ENCODE measurements at regions not wholly inside any gene's neighbourhood (a gene's known extent, or its start where the extent isn't known, plus 50 kb on each side); places are given as distances from the start of the nearest gene placed in this dataset.
"Not testable (repeated sequence)": the region's sequence is repeated elsewhere in the genome, so short reads cannot be mapped to it uniquely, and the experiment has no call there.

- DNase-seq (ENCODE audit: low read depth): no peak
These were observed 617.4 kb downstream of the SI start for GRCh38 chr3:164460851-164461250.

GRCh38 chr3:164459521-164460151 lies 618.7 kb downstream of the SI start:
- no peak for DNase-seq (ENCODE audit: low read depth)

GRCh38 chr3:164458986-164459385 lies 619.3 kb downstream of the SI start:
- no peak for DNase-seq (ENCODE audit: low read depth)

- no peak for DNase-seq (ENCODE audit: low read depth)
These were observed 624.6 kb downstream of the SI start for GRCh38 chr3:164453714-164454113.

- DNase-seq (ENCODE audit: low read depth): no peak
These were observed 625.6 kb downstream of the SI start for GRCh38 chr3:164452707-164453106.

- no peak for DNase-seq (ENCODE audit: low read depth)
These were observed 627.0 kb downstream of the SI start for GRCh38 chr3:164451072-164451910.

GRCh38 chr3:164450276-164450905 lies 627.9 kb downstream of the SI start:
- DNase-seq (ENCODE audit: low read depth): no peak

- no peak for DNase-seq (ENCODE audit: low read depth)
These were observed 659.1 kb downstream of the SI start for GRCh38 chr3:164419220-164419619.

- DNase-seq (ENCODE audit: low read depth): no peak
These were observed 659.9 kb downstream of the SI start for GRCh38 chr3:164418414-164418813.

- DNase-seq (ENCODE audit: low read depth): no peak
These were observed 660.3 kb downstream of the SI start for GRCh38 chr3:164417955-164418354.

GRCh38 chr3:164416491-164417222 lies 661.6 kb downstream of the SI start:
- DNase-seq (ENCODE audit: low read depth): no peak

GRCh38 chr3:164408326-164408725 lies 670.0 kb downstream of the SI start:
- no peak for DNase-seq (ENCODE audit: low read depth)

GRCh38 chr3:164407111-164407510 lies 671.2 kb downstream of the SI start:
- no peak for DNase-seq (ENCODE audit: low read depth)

GRCh38 chr3:164406281-164406680 lies 672.0 kb downstream of the SI start:
- DNase-seq (ENCODE audit: low read depth): no peak

GRCh38 chr3:164401923-164402322 lies 676.4 kb downstream of the SI start:
- no peak for DNase-seq (ENCODE audit: low read depth)

- DNase-seq (ENCODE audit: low read depth): not testable (repeated sequence)
These were observed 676.9 kb downstream of the SI start for GRCh38 chr3:164401440-164401839.

- no peak for DNase-seq (ENCODE audit: low read depth)
These were observed 680.8 kb downstream of the SI start for GRCh38 chr3:164397462-164397861.

- no peak for DNase-seq (ENCODE audit: low read depth)
These were observed 685.1 kb downstream of the SI start for GRCh38 chr3:164393171-164393570.

GRCh38 chr3:164390046-164390445 lies 688.2 kb downstream of the SI start:
- no peak for DNase-seq (ENCODE audit: low read depth)

- no peak for DNase-seq (ENCODE audit: low read depth)
These were observed 691.1 kb downstream of the SI start for GRCh38 chr3:164387236-164387635.

GRCh38 chr3:164380156-164380555 lies 698.1 kb downstream of the SI start:
- no peak for DNase-seq (ENCODE audit: low read depth)

GRCh38 chr3:164377466-164377865 lies 700.8 kb downstream of the SI start:
- DNase-seq (ENCODE audit: low read depth): no peak
